ENCODE measurements at regions not wholly inside any gene's neighbourhood (a gene's known extent, or its start where the extent isn't known, plus 50 kb on each side); places are given as distances from the start of the nearest gene placed in this dataset.
"Not testable (repeated sequence)": the region's sequence is repeated elsewhere in the genome, so short reads cannot be mapped to it uniquely, and the experiment has no call there.

GRCh38 chr11:81303038-81303664 is 1430.5 kb downstream of the FAM181B start:
- Histone ChIP-seq H3K4me1 (ENCODE audit: insufficient read depth, low read length) (no peaks in the 10 kb centered on the region), H3K9ac (ENCODE audit: low read depth, low read length) (no peak overlapping the region), H3K9me3 (ENCODE audit: control insufficient read depth, insufficient read depth, low read length) (no peaks in the 10 kb centered on the region), H3K36me3 (ENCODE audit: insufficient read depth, low read length) (no peaks in the 10 kb centered on the region)

- Histone ChIP-seq H3K4me1 (ENCODE audit: insufficient read depth, low read length) (no peaks in the 10 kb centered on the region), H3K9me3 (ENCODE audit: control insufficient read depth, insufficient read depth, low read length) (no peaks in the 10 kb centered on the region), H3K9ac (ENCODE audit: low read depth, low read length) (no peak overlapping the region), H3K36me3 (ENCODE audit: insufficient read depth, low read length) (no peaks in the 10 kb centered on the region)
Measured at GRCh38 chr11:81301166-81301830, 1432.4 kb downstream of the FAM181B start.

- no peaks in the 10 kb centered on the region; the same call in 1 of the 2 replicates for H3K9me3 ChIP-seq (ENCODE audit: control insufficient read depth, insufficient read depth, low read length)
- H3K36me3 ChIP-seq (ENCODE audit: insufficient read depth, low read length), result no peaks in the 10 kb centered on the region
- H3K4me1 ChIP-seq (ENCODE audit: insufficient read depth, low read length), result no peaks in the 10 kb centered on the region
- H3K9ac ChIP-seq (ENCODE audit: low read depth, low read length), result no peak overlapping the region
Measured at GRCh38 chr11:81286959-81287358, 1446.7 kb downstream of the FAM181B start.

GRCh38 chr11:81286550-81286949 is 1447.1 kb downstream of the FAM181B start:
- Histone ChIP-seq H3K4me1 (ENCODE audit: insufficient read depth, low read length) (no peaks in the 10 kb centered on the region), H3K9ac (ENCODE audit: low read depth, low read length) (no peak overlapping the region), H3K36me3 (ENCODE audit: insufficient read depth, low read length) (no peaks in the 10 kb centered on the region), H3K9me3 (ENCODE audit: control insufficient read depth, insufficient read depth, low read length) (no peaks in the 10 kb centered on the region; the same call in 1 of the 2 replicates)

- not testable (repeated sequence) for H3K36me3 ChIP-seq (ENCODE audit: insufficient read depth, low read length); H3K9ac ChIP-seq (ENCODE audit: low read depth, low read length); H3K9me3 ChIP-seq (ENCODE audit: control insufficient read depth, insufficient read depth, low read length); H3K4me1 ChIP-seq (ENCODE audit: insufficient read depth, low read length)
Measured at GRCh38 chr11:81280228-81280627, 1453.4 kb downstream of the FAM181B start.

- no peak overlapping the region for H3K9ac ChIP-seq (ENCODE audit: low read depth, low read length)
- no peaks in the 10 kb centered on the region for H3K4me1 ChIP-seq (ENCODE audit: insufficient read depth, low read length)
- no peaks in the 10 kb centered on the region for H3K9me3 ChIP-seq (ENCODE audit: control insufficient read depth, insufficient read depth, low read length)
- H3K36me3 ChIP-seq (ENCODE audit: insufficient read depth, low read length), result no peaks in the 10 kb centered on the region
Measured at GRCh38 chr11:81278991-81279390, 1454.7 kb downstream of the FAM181B start.

GRCh38 chr11:81270686-81271085 is 1463.0 kb downstream of the FAM181B start:
- Histone ChIP-seq H3K36me3 (ENCODE audit: insufficient read depth, low read length) (no peaks in the 10 kb centered on the region), H3K9ac (ENCODE audit: low read depth, low read length) (no peak overlapping the region), H3K4me1 (ENCODE audit: insufficient read depth, low read length) (0 out of 2 replicates have a peak, but pooled peaks cover 2% of the 10 kb centered on the region), H3K9me3 (ENCODE audit: control insufficient read depth, insufficient read depth, low read length) (no peaks in the 10 kb centered on the region)

GRCh38 chr11:81267246-81267645 is 1466.4 kb downstream of the FAM181B start:
- no peaks in the 10 kb centered on the region for H3K9me3 ChIP-seq (ENCODE audit: control insufficient read depth, insufficient read depth, low read length)
- no peaks in the 10 kb centered on the region for H3K36me3 ChIP-seq (ENCODE audit: insufficient read depth, low read length)
- 0 out of 2 replicates have a peak, but pooled peaks cover 2% of the 10 kb centered on the region for H3K4me1 ChIP-seq (ENCODE audit: insufficient read depth, low read length)
- H3K9ac ChIP-seq (ENCODE audit: low read depth, low read length), result no peak overlapping the region

GRCh38 chr11:81259471-81259870 is 1474.2 kb downstream of the FAM181B start:
- Histone ChIP-seq H3K4me1 (ENCODE audit: insufficient read depth, low read length) (no peaks in the 10 kb centered on the region), H3K9ac (ENCODE audit: low read depth, low read length) (no peak overlapping the region), H3K9me3 (ENCODE audit: control insufficient read depth, insufficient read depth, low read length) (no peaks in the 10 kb centered on the region), H3K36me3 (ENCODE audit: insufficient read depth, low read length) (no peaks in the 10 kb centered on the region; the same call in 1 of the 2 replicates)

GRCh38 chr11:81255895-81256294 is 1477.8 kb downstream of the FAM181B start:
- Histone ChIP-seq H3K4me1 (ENCODE audit: insufficient read depth, low read length) (no peaks in the 10 kb centered on the region), H3K9me3 (ENCODE audit: control insufficient read depth, insufficient read depth, low read length) (no peaks in the 10 kb centered on the region), H3K9ac (ENCODE audit: low read depth, low read length) (no peak overlapping the region), H3K36me3 (ENCODE audit: insufficient read depth, low read length) (no peaks in the 10 kb centered on the region)

GRCh38 chr11:81253244-81253643 is 1480.4 kb downstream of the FAM181B start:
- no peaks in the 10 kb centered on the region for H3K4me1 ChIP-seq (ENCODE audit: insufficient read depth, low read length)
- H3K9me3 ChIP-seq (ENCODE audit: control insufficient read depth, insufficient read depth, low read length), result no peaks in the 10 kb centered on the region
- H3K36me3 ChIP-seq (ENCODE audit: insufficient read depth, low read length), result no peaks in the 10 kb centered on the region
- no peak overlapping the region for H3K9ac ChIP-seq (ENCODE audit: low read depth, low read length)

GRCh38 chr11:81246941-81247340 is 1486.7 kb downstream of the FAM181B start:
- H3K4me1 ChIP-seq (ENCODE audit: insufficient read depth, low read length), result no peaks in the 10 kb centered on the region
- H3K36me3 ChIP-seq (ENCODE audit: insufficient read depth, low read length), result no peaks in the 10 kb centered on the region
- H3K9ac ChIP-seq (ENCODE audit: low read depth, low read length), result no peak overlapping the region

GRCh38 chr11:81245791-81246190 is 1487.9 kb downstream of the FAM181B start:
- Histone ChIP-seq H3K9ac (ENCODE audit: low read depth, low read length) (no peak overlapping the region), H3K9me3 (ENCODE audit: control insufficient read depth, insufficient read depth, low read length) (no peaks in the 10 kb centered on the region), H3K36me3 (ENCODE audit: insufficient read depth, low read length) (no peaks in the 10 kb centered on the region), H3K4me1 (ENCODE audit: insufficient read depth, low read length) (no peaks in the 10 kb centered on the region)

More at GRCh38 chr11:81246941-81247340, 1486.7 kb downstream of the FAM181B start:
- no peaks in the 10 kb centered on the region for H3K9me3 ChIP-seq (ENCODE audit: control insufficient read depth, insufficient read depth, low read length)

- Histone ChIP-seq H3K36me3 (ENCODE audit: insufficient read depth, low read length) (no peaks in the 10 kb centered on the region), H3K4me1 (ENCODE audit: insufficient read depth, low read length) (no peaks in the 10 kb centered on the region), H3K9ac (ENCODE audit: low read depth, low read length) (no peak overlapping the region), H3K9me3 (ENCODE audit: control insufficient read depth, insufficient read depth, low read length) (no peaks in the 10 kb centered on the region)
Measured at GRCh38 chr11:81241672-81242275, 1491.9 kb downstream of the FAM181B start.

GRCh38 chr11:81237139-81237538 is 1496.5 kb downstream of the FAM181B start:
- Histone ChIP-seq H3K4me1 (ENCODE audit: insufficient read depth, low read length) (no peaks in the 10 kb centered on the region; the same call in 1 of the 2 replicates), H3K9ac (ENCODE audit: low read depth, low read length) (no peak overlapping the region)

More at GRCh38 chr11:81237139-81237538, 1496.5 kb downstream of the FAM181B start:
- no peaks in the 10 kb centered on the region for H3K9me3 ChIP-seq (ENCODE audit: control insufficient read depth, insufficient read depth, low read length)
- H3K36me3 ChIP-seq (ENCODE audit: insufficient read depth, low read length), result no peaks in the 10 kb centered on the region

All from ES-I3 (cell line).